HG02571 (cell line): ENCODE measurements at regions not wholly inside any gene's neighbourhood (a gene's known extent, or its start where the extent isn't known, plus 50 kb on each side); places are given as distances from the start of the nearest gene placed in this dataset.
"Not testable (repeated sequence)": the region's sequence is repeated elsewhere in the genome, so short reads cannot be mapped to it uniquely, and the experiment has no call there.

Experiments used
- ATAC-seq: cut with Tn5 transposase; IDR thresholded peaks from one replicate; pipeline ENCODE4 v1.9.1; 2021; ENCODE audit warnings: mild to moderate bottlenecking, moderate library complexity; ENCODE audit not compliant: unreplicated experiment

- ATAC-seq, result no peak
Observed at GRCh38 chr5:162762119-162762518, 675.3 kb upstream of the CCNG1 start.

- no peak for ATAC-seq
Observed at GRCh38 chr5:162769019-162769418, 668.4 kb upstream of the CCNG1 start.

GRCh38 chr5:162785673-162786072 lies 651.7 kb upstream of the CCNG1 start:
- no peak for ATAC-seq

- no peak for ATAC-seq
Observed at GRCh38 chr5:162786234-162786633, 651.2 kb upstream of the CCNG1 start.

GRCh38 chr5:162796507-162796906 lies 640.9 kb upstream of the CCNG1 start:
- ATAC-seq, result no peak

- ATAC-seq, result no peak
Observed at GRCh38 chr5:162800301-162800700, 637.1 kb upstream of the CCNG1 start.

- no peak for ATAC-seq
Observed at GRCh38 chr5:162801235-162801634, 636.2 kb upstream of the CCNG1 start.

- ATAC-seq, result no peak
Observed at GRCh38 chr5:162806195-162806594, 631.2 kb upstream of the CCNG1 start.

- no peak for ATAC-seq
Observed at GRCh38 chr5:162811071-162811470, 626.3 kb upstream of the CCNG1 start.

- no peak for ATAC-seq
Observed at GRCh38 chr5:162816816-162817215, 620.6 kb upstream of the CCNG1 start.

GRCh38 chr5:162817364-162817763 lies 620.0 kb upstream of the CCNG1 start:
- ATAC-seq, result no peak

- ATAC-seq, result not testable (repeated sequence)
Observed at GRCh38 chr5:162821664-162822063, 615.7 kb upstream of the CCNG1 start.

- ATAC-seq, result no peak
Observed at GRCh38 chr5:162824360-162824759, 613.0 kb upstream of the CCNG1 start.

GRCh38 chr5:162837155-162837554 lies 600.2 kb upstream of the CCNG1 start:
- no peak for ATAC-seq

GRCh38 chr5:162842727-162843126 lies 594.7 kb upstream of the CCNG1 start:
- no peak for ATAC-seq

GRCh38 chr5:162852134-162852533 lies 585.3 kb upstream of the CCNG1 start:
- no peak for ATAC-seq

GRCh38 chr5:162858770-162859169 lies 578.6 kb upstream of the CCNG1 start:
- no peak for ATAC-seq

- no peak for ATAC-seq
Observed at GRCh38 chr5:162870966-162871365, 566.4 kb upstream of the CCNG1 start.

GRCh38 chr5:162882629-162883028 lies 554.8 kb upstream of the CCNG1 start:
- no peak for ATAC-seq

- no peak for ATAC-seq
Observed at GRCh38 chr5:162886717-162887116, 550.7 kb upstream of the CCNG1 start.

GRCh38 chr5:162888268-162888667 lies 549.1 kb upstream of the CCNG1 start:
- ATAC-seq, result no peak

- ATAC-seq, result no peak
Observed at GRCh38 chr5:162911873-162912272, 525.5 kb upstream of the CCNG1 start.

GRCh38 chr5:162916368-162916767 lies 521.0 kb upstream of the CCNG1 start:
- no peak for ATAC-seq

GRCh38 chr5:162929104-162929503 lies 508.3 kb upstream of the CCNG1 start:
- ATAC-seq, result no peak
